H1 (cell line): ENCODE measurements at regions not wholly inside any gene's neighbourhood (a gene's known extent, or its start where the extent isn't known, plus 50 kb on each side); places are given as distances from the start of the nearest gene placed in this dataset.

Experiments used
- CTCF ChIA-PET: fragments of 300-600 bp; sonication (Branson Sonifier 250); formaldehyde crosslinking; loops from one replicate; lab custom pipeline; 2021; ENCODE audit not compliant: partially characterized antibody; lab: Charles Lee
- POLR2A ChIA-PET: fragments of 300-600 bp; sonication (Branson Sonifier 250); formaldehyde crosslinking; loops from one replicate; lab custom pipeline; 2021; ENCODE audit warnings: inconsistent platforms; ENCODE audit not compliant: partially characterized antibody; lab: Charles Lee
- DNase-seq, 2 experiments: peaks; one replicate each; pipeline versions ENCODE4 v3.0.0 to v3.0.0-alpha.2; 2010 to 2022; ENCODE audit warnings: low spot score in 2 of 2, low read depth in 1 of 2, mixed read lengths in 1 of 2
- FAIRE-seq: peaks from 2 replicates; lab custom pipeline; 2011; peaks lifted over from hg19 to GRCh38; lab: Jason Lieb, UNC
- H2AFZ ChIP-seq: 2 replicates; pipeline ENCODE4 v1.8.1; 2012; ENCODE audit warnings: low read length, inconsistent platforms
- H2AK5ac ChIP-seq: 2 replicates; pipeline ENCODE4 v1.6.1; 2013; ENCODE audit warnings: low read depth, low read length
- H2BK120ac ChIP-seq: replicated peaks from 2 replicates; pipeline ENCODE3; 2013; ENCODE audit warnings: low read depth, low read length, inconsistent platforms
- H2BK12ac ChIP-seq: 2 replicates; pipeline ENCODE4 v1.6.1; 2013; ENCODE audit warnings: low read depth, low read length
- H2BK15ac ChIP-seq: 2 replicates; pipeline ENCODE4 v1.6.1; 2013; ENCODE audit warnings: low read length
- H2BK20ac ChIP-seq: 2 replicates; pipeline ENCODE4 v1.6.1; 2013; ENCODE audit warnings: low read length
- H2BK5ac ChIP-seq: 2 replicates; pipeline ENCODE4 v1.6.1; 2013; ENCODE audit warnings: low read depth, low read length
- H3K14ac ChIP-seq: 2 replicates; pipeline ENCODE4 v1.6.1; 2013; ENCODE audit warnings: inconsistent platforms; ENCODE audit not compliant: insufficient read length
- H3K18ac ChIP-seq: 2 replicates; pipeline ENCODE4 v1.6.1; 2013; ENCODE audit warnings: low read length; ENCODE audit errors: extremely low read depth
- H3K23ac ChIP-seq: 2 replicates; pipeline ENCODE4 v1.6.1; 2013; ENCODE audit warnings: inconsistent platforms; ENCODE audit not compliant: insufficient read length
- H3K23me2 ChIP-seq: 2 replicates; pipeline ENCODE4 v1.6.1; 2013; ENCODE audit warnings: low read depth, low read length
- H3K27ac ChIP-seq: 2 replicates; pipeline ENCODE4 v1.6.1; 2011; ENCODE audit warnings: low read depth, low read length, inconsistent platforms
- H3K27me3 ChIP-seq, 4 experiments: replicated peaks in 1 of 4; 1 replicate in 1 of 4; 2 replicates in 3 of 4; pipeline versions ENCODE4 v1.6.1 to v1.8.1; 2011 to 2013; ENCODE audit warnings: low read length in 3 of 4, mild to moderate bottlenecking in 3 of 4, inconsistent platforms in 2 of 4, mixed read lengths in 2 of 4, moderate library complexity in 1 of 4; ENCODE audit not compliant: control insufficient read depth in 3 of 4, insufficient read depth in 3 of 4; ENCODE audit errors: extremely low read depth in 1 of 4
- H3K36me3 ChIP-seq, 4 experiments: 2 replicates each; pipeline versions ENCODE4 v1.6.1 to v1.8.1; 2011 to 2013; ENCODE audit warnings: mild to moderate bottlenecking in 4 of 4, low read length in 3 of 4, moderate library complexity in 2 of 4, control low read depth in 1 of 4, inconsistent platforms in 1 of 4; ENCODE audit not compliant: insufficient read depth in 4 of 4, control insufficient read depth in 2 of 4
- H3K4ac ChIP-seq: replicated peaks from 2 replicates; pipeline ENCODE3; 2013; ENCODE audit warnings: low read length, low read depth, mixed read lengths, inconsistent platforms; ENCODE audit not compliant: insufficient read length
- H3K4me1 ChIP-seq, 4 experiments: replicated peaks in 1 of 4; 1 replicate in 1 of 4; 2 replicates in 3 of 4; pipeline versions ENCODE4 v1.6.1 to v1.8.1; 2011 to 2013; ENCODE audit warnings: low read length in 3 of 4, inconsistent platforms in 2 of 4, mixed read lengths in 1 of 4; ENCODE audit not compliant: insufficient read depth in 4 of 4, control insufficient read depth in 3 of 4
- H3K4me2 ChIP-seq, 2 experiments: 2 replicates each; pipeline versions ENCODE4 v1.6.1 to v1.8.1; 2011 to 2013; ENCODE audit warnings: low read depth in 2 of 2, low read length in 2 of 2, control low read depth in 1 of 2, inconsistent platforms in 1 of 2, mild to moderate bottlenecking in 1 of 2; ENCODE audit not compliant: insufficient read depth in 1 of 2
- H3K4me3 ChIP-seq, 4 experiments: fragments of 200-600, 300-600 bp in 1 of 4; sonication (generic), shearing (Covaris generic), sonication (Bioruptor Twin) in 1 of 4; 2 replicates each; pipeline versions ENCODE4 v1.5.1 to v1.8.1; 2011 to 2016; ENCODE audit warnings: low read length in 4 of 4, low read depth in 3 of 4, control low read depth in 2 of 4, inconsistent platforms in 2 of 4, mild to moderate bottlenecking in 2 of 4, mixed read lengths in 1 of 4, moderate library complexity in 1 of 4; ENCODE audit not compliant: insufficient read depth in 2 of 4; ENCODE audit errors: extremely low read depth in 1 of 4
- H3K56ac ChIP-seq: replicated peaks from 2 replicates; pipeline ENCODE3; 2013; ENCODE audit warnings: low read depth, mild to moderate bottlenecking, mixed read lengths, low read length, inconsistent platforms; ENCODE audit not compliant: insufficient read length
- H3K79me1 ChIP-seq: 2 replicates; pipeline ENCODE4 v1.6.1; 2013; ENCODE audit warnings: low read depth, low read length, control low read depth
- H3K79me2 ChIP-seq, 2 experiments: 2 replicates each; pipeline versions ENCODE4 v1.6.1 to v1.8.1; 2012 to 2013; ENCODE audit warnings: low read length in 2 of 2, mild to moderate bottlenecking in 2 of 2, inconsistent platforms in 1 of 2; ENCODE audit not compliant: insufficient read depth in 2 of 2, control insufficient read depth in 1 of 2
- H3K9ac ChIP-seq, 4 experiments: replicated peaks in 1 of 4; 1 replicate in 1 of 4; 2 replicates in 3 of 4; pipeline versions ENCODE4 v1.6.1 to v1.8.1; 2011 to 2013; ENCODE audit warnings: low read depth in 3 of 4, low read length in 3 of 4, control low read depth in 2 of 4, mild to moderate bottlenecking in 2 of 4, moderate library complexity in 2 of 4, inconsistent platforms in 1 of 4; ENCODE audit errors: extremely low read depth in 1 of 4
- H3K9me3 ChIP-seq, 2 experiments: 2 replicates each; pipeline versions ENCODE4 v1.6.1 to v1.8.1; 2012 to 2013; ENCODE audit warnings: mild to moderate bottlenecking in 2 of 2, moderate library complexity in 2 of 2, control low read depth in 1 of 2, inconsistent platforms in 1 of 2, low read depth in 1 of 2, low read length in 1 of 2, mixed read lengths in 1 of 2; ENCODE audit not compliant: insufficient read depth in 2 of 2
- H4K20me1 ChIP-seq, 2 experiments: replicated peaks in 1 of 2; 2 replicates each; pipeline versions ENCODE3 to v1.8.1; 2011 to 2013; ENCODE audit warnings: inconsistent platforms in 2 of 2, low read length in 2 of 2, mild to moderate bottlenecking in 1 of 2; ENCODE audit not compliant: insufficient read depth in 2 of 2, control insufficient read depth in 1 of 2
- H4K5ac ChIP-seq: 2 replicates; pipeline ENCODE4 v1.6.1; 2013; ENCODE audit warnings: low read length, low read depth, mixed read lengths, inconsistent platforms; ENCODE audit not compliant: insufficient read length
- H4K8ac ChIP-seq: 2 replicates; pipeline ENCODE4 v1.8.0; 2013; ENCODE audit warnings: mild to moderate bottlenecking, moderate library complexity, low read length, inconsistent platforms; ENCODE audit not compliant: insufficient read depth; ENCODE audit errors: extremely low read depth
- H4K91ac ChIP-seq: replicated peaks from 2 replicates; pipeline ENCODE3; 2013; ENCODE audit warnings: low read length, mixed read lengths, inconsistent platforms; ENCODE audit not compliant: insufficient read length
- BACH1 ChIP-seq: IDR thresholded peaks from 2 replicates; pipeline ENCODE4 v1.6.1; 2012; ENCODE audit warnings: low read length, improper control_type of control experiment
- JUND ChIP-seq: IDR thresholded peaks from 2 replicates; pipeline ENCODE4 v1.6.1; 2011; ENCODE audit warnings: mild to moderate bottlenecking, improper control_type of control experiment, low read length
- KDM1A ChIP-seq: fragments of 200-600, 300-600 bp; sonication (generic); IDR thresholded peaks from 2 replicates; pipeline ENCODE4 v1.7.1; 2016; ENCODE audit warnings: mild to moderate bottlenecking, low read length, borderline replicate concordance
- RXRA ChIP-seq: IDR thresholded peaks from 2 replicates; pipeline ENCODE4 v1.6.1; 2011; ENCODE audit warnings: low read depth, mild to moderate bottlenecking, low read length, moderate library complexity; ENCODE audit not compliant: insufficient read depth
- SIN3A ChIP-seq, 2 experiments: IDR thresholded peaks in 1 of 2; conservative IDR thresholded peaks in 1 of 2; 2 replicates each; pipeline ENCODE4 v1.6.1; 2011 to 2012; ENCODE audit warnings: low read length in 2 of 2, improper control_type of control experiment in 1 of 2, low read depth in 1 of 2, mild to moderate bottlenecking in 1 of 2
- SIX5 ChIP-seq: IDR thresholded peaks from 2 replicates; pipeline ENCODE4 v1.6.1; 2011; ENCODE audit warnings: mild to moderate bottlenecking, low read depth, low read length
- TAF7 ChIP-seq: optimal IDR thresholded peaks from 2 replicates; pipeline ENCODE3; 2011; ENCODE audit warnings: low read depth, mild to moderate bottlenecking, inconsistent platforms, low read length, moderate library complexity, borderline replicate concordance
- TBP ChIP-seq: IDR thresholded peaks from 2 replicates; pipeline ENCODE4 v1.6.1; 2011; ENCODE audit warnings: low read depth, low read length, improper control_type of control experiment
- WGBS, 2 experiments: shearing (Covaris generic) in 1 of 2; methylation state at CpG; one replicate each; pipeline versions ENCODE4 v1.1.6 to v1.1.7; 2013 to 2015; ENCODE audit warnings: low lambda C conversion rate in 2 of 2, mixed read lengths in 2 of 2, inconsistent platforms in 1 of 2, low coverage in 1 of 2, missing lambda C conversion rate in 1 of 2; ENCODE audit not compliant: insufficient replicate concordance in 2 of 2, insufficient coverage in 1 of 2, insufficient read length in 1 of 2; ENCODE audit errors: extremely low coverage in 1 of 2, missing lambda C conversion rate in 1 of 2; 5-methylcytosine and 5-hydroxymethylcytosine counted together
- TF ChIP-seq, protein P1 (sequence below), 3 experiments: IDR thresholded peaks; 1 replicate in 2 of 3; 2 replicates in 1 of 3; pipeline versions ENCODE4 v1.5.1 to v1.6.1; 2011; ENCODE audit warnings: low read length in 3 of 3, mild to moderate bottlenecking in 3 of 3, inconsistent platforms in 2 of 3, low read depth in 1 of 3, moderate library complexity in 1 of 3; ENCODE audit not compliant: insufficient read depth in 1 of 3; ENCODE audit errors: control extremely low read depth in 1 of 3
- TF ChIP-seq, protein P2 (sequence below): IDR thresholded peaks from 2 replicates; pipeline ENCODE4 v1.6.1; 2011; ENCODE audit warnings: low read depth, mild to moderate bottlenecking, low read length; ENCODE audit not compliant: insufficient read depth

DNA sequence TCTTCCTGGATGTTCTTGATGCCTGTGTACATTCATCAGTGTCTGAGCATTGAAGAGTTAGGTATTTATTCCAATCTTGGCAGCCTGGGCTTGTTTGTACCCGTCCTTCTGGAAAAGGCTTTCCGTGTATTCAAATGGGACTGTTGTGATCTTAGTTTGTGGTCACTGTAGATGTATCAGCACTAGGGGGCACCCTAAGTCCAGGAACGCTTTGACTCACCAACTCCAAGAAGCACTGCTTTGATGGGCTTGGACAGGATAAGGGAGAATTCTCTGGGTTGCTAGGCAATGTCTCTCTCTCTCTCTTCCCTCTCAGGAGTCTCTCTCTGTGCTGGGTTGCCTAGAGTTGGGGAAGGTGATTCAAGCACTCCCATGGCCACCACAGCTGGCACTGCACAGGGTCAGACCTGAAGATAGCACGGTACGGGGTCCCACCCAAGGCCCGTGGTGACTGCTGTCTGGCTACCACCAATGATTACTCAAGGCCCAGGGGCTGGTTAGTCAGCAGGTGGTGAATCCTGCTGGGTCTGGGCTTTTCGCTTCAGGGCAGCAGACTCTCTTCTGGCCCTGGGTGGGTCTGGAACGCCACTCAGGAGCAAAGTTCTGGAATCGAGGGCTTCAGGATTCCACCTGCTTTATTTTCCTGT lies 211.1 kb upstream of the RGS6 start:
- no peaks in the 10 kb centered on the region for H3K23me2 ChIP-seq
- ChIA-PET CTCF (interaction anchor here (0.7 to 5.0 kb wide), 15 partner anchors 8 to 698 kb away, joined by 3 to 36 read pairs (median 5); no protein-coding TSS in a partner anchor), POLR2A (no interaction called here)
- H3K36me3 ChIP-seq, result peaks cover 5 to 15% (median 8%) of the 10 kb centered on the region in 4 experiments; a peak in 6 of 8 replicates
- H3K79me1 ChIP-seq, result no peaks in the 10 kb centered on the region
- peak; percentile 98 for FAIRE-seq
- H3K9me3 ChIP-seq, result peaks cover 0 to 3% of the 10 kb centered on the region in 2 experiments; a peak in 1 of 4 replicates
- no peak overlapping the region for H3K14ac ChIP-seq
- H3K56ac ChIP-seq, result no peak overlapping the region
- H3K79me2 ChIP-seq, result no peaks in the 10 kb centered on the region
- H2BK120ac ChIP-seq, result no peak overlapping the region
- H3K9ac ChIP-seq, result no peak overlapping the region
- no peaks in the 10 kb centered on the region for H4K20me1 ChIP-seq
- no peak overlapping the region for H3K4me2 ChIP-seq
- no peak overlapping the region for H2BK12ac ChIP-seq
- no peak overlapping the region for H2AFZ ChIP-seq
- no peak overlapping the region for H2BK5ac ChIP-seq
- no peak overlapping the region for H3K18ac ChIP-seq
- H4K5ac ChIP-seq, result no peak overlapping the region
- no peaks in the 10 kb centered on the region for H3K4me1 ChIP-seq
- no peak overlapping the region for H4K8ac ChIP-seq
- no peak overlapping the region for H4K91ac ChIP-seq
- 80% methylated on average over 9 of the region's 9 CpGs; no CpG with 5 or more reads in 1 of the 2 experiments for WGBS, 2 experiments
- no peak overlapping the region for H2BK20ac ChIP-seq
- DNase-seq, result peak; percentile 38 to 64
- H3K4me3 ChIP-seq, result no peak overlapping the region
- no peak overlapping the region for H3K4ac ChIP-seq
- no peak overlapping the region for H2BK15ac ChIP-seq
- no peak overlapping the region for H3K27ac ChIP-seq
- H2AK5ac ChIP-seq, result no peak overlapping the region
- no peaks in the 10 kb centered on the region for H3K27me3 ChIP-seq
- no peak overlapping the region for H3K23ac ChIP-seq
- TF ChIP-seq, protein P1, sequence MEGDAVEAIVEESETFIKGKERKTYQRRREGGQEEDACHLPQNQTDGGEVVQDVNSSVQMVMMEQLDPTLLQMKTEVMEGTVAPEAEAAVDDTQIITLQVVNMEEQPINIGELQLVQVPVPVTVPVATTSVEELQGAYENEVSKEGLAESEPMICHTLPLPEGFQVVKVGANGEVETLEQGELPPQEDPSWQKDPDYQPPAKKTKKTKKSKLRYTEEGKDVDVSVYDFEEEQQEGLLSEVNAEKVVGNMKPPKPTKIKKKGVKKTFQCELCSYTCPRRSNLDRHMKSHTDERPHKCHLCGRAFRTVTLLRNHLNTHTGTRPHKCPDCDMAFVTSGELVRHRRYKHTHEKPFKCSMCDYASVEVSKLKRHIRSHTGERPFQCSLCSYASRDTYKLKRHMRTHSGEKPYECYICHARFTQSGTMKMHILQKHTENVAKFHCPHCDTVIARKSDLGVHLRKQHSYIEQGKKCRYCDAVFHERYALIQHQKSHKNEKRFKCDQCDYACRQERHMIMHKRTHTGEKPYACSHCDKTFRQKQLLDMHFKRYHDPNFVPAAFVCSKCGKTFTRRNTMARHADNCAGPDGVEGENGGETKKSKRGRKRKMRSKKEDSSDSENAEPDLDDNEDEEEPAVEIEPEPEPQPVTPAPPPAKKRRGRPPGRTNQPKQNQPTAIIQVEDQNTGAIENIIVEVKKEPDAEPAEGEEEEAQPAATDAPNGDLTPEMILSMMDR (IDR thresholded peaks at IDR 0.05; ENCODE audit: control extremely low read depth in 1 of 3, insufficient read depth in 1 of 3, low read depth in 1 of 3, low read length in 3 of 3), result peak; percentile 42 to 75 (median 73)
- no peak for TF ChIP-seq SIN3A (conservative IDR thresholded peaks at IDR 0.05 in 1 of 2, IDR thresholded peaks at IDR 0.05 in 1 of 2; ENCODE audit: low read depth in 1 of 2, low read length in 2 of 2)
- no peak for TF ChIP-seq TBP
- no peak for TF ChIP-seq BACH1
- TF ChIP-seq KDM1A, result no peak
- no peak for TF ChIP-seq TAF7
- no peak for TF ChIP-seq RXRA
- TF ChIP-seq JUND, result no peak
- TF ChIP-seq, protein P2, sequence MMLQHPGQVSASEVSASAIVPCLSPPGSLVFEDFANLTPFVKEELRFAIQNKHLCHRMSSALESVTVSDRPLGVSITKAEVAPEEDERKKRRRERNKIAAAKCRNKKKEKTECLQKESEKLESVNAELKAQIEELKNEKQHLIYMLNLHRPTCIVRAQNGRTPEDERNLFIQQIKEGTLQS, result no peak
- TF ChIP-seq SIX5, result no peak
